HL-60 (cell line): ENCODE measurements at regions not wholly inside any gene's neighbourhood (a gene's known extent, or its start where the extent isn't known, plus 50 kb on each side); places are given as distances from the start of the nearest gene placed in this dataset.

Experiments
- DNase-seq, 2 experiments: peaks; one replicate each; pipeline ENCODE4 v3.0.0-alpha.2; 2010 to 2020; ENCODE audit warnings: low read depth in 1 of 2, low spot score in 1 of 2
- H3K27ac ChIP-seq: fragments of 250-450 bp; sonication (Bioruptor Pico); replicated peaks from 2 replicates; pipeline ENCODE4 v1.5.1; 2020; ENCODE audit warnings: mild to moderate bottlenecking, moderate library complexity
- H3K27me3 ChIP-seq: fragments of 250-450 bp; sonication (Bioruptor Pico); 2 replicates; pipeline ENCODE4 v1.5.1; 2021; ENCODE audit warnings: mild to moderate bottlenecking, moderate library complexity; ENCODE audit not compliant: insufficient read depth, poor library complexity, severe bottlenecking
- H3K4me3 ChIP-seq: replicated peaks from 2 replicates; pipeline ENCODE4 v1.5.1; 2011; ENCODE audit warnings: mild to moderate bottlenecking, control low read depth, low read length; ENCODE audit not compliant: insufficient read depth
- CTCF ChIP-seq: IDR thresholded peaks from one replicate; pipeline ENCODE4 v1.5.1; 2011; ENCODE audit warnings: low read length, control low read depth, inconsistent platforms; ENCODE audit not compliant: insufficient read depth
- GABPA ChIP-seq: IDR thresholded peaks from 2 replicates; pipeline ENCODE4 v1.6.1; 2012; ENCODE audit warnings: low read depth
- POLR2AphosphoS5 ChIP-seq: IDR thresholded peaks from 2 replicates; pipeline ENCODE4 v1.6.1; 2012; ENCODE audit warnings: low read depth
- SPI1 ChIP-seq: IDR thresholded peaks from 2 replicates; pipeline ENCODE4 v1.6.1; 2012; ENCODE audit warnings: low read depth, mild to moderate bottlenecking, borderline replicate concordance
- TF ChIP-seq, protein P1 (sequence below): IDR thresholded peaks from 2 replicates; pipeline ENCODE4 v1.6.1; 2012; ENCODE audit warnings: low read depth; ENCODE audit not compliant: insufficient replicate concordance

DNA sequence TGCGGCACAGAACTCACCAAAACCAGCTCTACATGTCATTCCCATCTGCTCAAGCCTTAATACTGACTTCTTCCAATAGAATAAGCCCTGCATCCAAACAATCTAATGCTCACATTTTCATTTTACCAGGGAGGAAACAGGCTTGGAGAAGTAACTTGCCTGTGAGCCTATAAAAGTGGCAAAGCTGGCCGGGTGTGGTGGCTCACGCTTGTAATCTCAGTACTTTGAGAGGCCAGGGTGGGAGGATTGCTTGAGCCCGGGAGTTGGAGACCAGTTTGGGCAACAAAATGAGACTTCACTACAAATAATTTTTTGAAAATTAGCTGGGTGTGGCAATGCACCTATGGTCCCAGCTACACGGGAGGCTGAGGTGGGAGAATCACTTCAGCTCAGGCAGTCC lies 133.7 kb downstream of the LY86 start:
- peak overlapping the region; percentile 99 for H3K27ac ChIP-seq
- DNase-seq = no peak
- TF ChIP-seq GABPA (no peak), CTCF (no peak), POLR2AphosphoS5 (no peak), SPI1 (no peak)
- TF ChIP-seq, protein P1, sequence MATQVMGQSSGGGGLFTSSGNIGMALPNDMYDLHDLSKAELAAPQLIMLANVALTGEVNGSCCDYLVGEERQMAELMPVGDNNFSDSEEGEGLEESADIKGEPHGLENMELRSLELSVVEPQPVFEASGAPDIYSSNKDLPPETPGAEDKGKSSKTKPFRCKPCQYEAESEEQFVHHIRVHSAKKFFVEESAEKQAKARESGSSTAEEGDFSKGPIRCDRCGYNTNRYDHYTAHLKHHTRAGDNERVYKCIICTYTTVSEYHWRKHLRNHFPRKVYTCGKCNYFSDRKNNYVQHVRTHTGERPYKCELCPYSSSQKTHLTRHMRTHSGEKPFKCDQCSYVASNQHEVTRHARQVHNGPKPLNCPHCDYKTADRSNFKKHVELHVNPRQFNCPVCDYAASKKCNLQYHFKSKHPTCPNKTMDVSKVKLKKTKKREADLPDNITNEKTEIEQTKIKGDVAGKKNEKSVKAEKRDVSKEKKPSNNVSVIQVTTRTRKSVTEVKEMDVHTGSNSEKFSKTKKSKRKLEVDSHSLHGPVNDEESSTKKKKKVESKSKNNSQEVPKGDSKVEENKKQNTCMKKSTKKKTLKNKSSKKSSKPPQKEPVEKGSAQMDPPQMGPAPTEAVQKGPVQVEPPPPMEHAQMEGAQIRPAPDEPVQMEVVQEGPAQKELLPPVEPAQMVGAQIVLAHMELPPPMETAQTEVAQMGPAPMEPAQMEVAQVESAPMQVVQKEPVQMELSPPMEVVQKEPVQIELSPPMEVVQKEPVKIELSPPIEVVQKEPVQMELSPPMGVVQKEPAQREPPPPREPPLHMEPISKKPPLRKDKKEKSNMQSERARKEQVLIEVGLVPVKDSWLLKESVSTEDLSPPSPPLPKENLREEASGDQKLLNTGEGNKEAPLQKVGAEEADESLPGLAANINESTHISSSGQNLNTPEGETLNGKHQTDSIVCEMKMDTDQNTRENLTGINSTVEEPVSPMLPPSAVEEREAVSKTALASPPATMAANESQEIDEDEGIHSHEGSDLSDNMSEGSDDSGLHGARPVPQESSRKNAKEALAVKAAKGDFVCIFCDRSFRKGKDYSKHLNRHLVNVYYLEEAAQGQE = no peak
- H3K27me3 ChIP-seq = no peaks in the 10 kb centered on the region
- no peak overlapping the region for H3K4me3 ChIP-seq

DNA sequence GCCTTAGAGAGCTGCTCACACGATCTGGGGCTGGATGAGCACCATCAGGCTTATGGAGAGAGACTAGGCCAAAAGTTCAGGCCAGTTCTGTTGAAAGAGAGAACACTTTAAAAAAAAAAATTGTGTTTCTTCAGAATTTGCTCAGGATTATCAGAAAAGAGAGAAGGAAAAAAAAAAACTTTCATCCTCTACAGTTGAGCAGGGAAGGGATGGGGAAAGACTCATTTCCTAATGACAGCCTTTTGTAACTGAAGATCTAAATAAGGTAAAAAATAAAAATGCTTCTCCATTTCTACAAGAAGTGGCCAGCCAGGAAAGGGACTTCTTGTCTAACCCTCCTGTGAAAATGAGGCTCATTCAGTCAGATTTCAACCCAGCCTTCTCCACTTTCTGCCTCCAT lies 134.8 kb downstream of the LY86 start:
- peak in 1 of 2 experiments; percentile 74 for DNase-seq
- H3K27ac ChIP-seq = peak overlapping the region; percentile 99
- H3K27me3 ChIP-seq = no peaks in the 10 kb centered on the region
- TF ChIP-seq SPI1 = no peak
- TF ChIP-seq, protein P1 = no peak
- no peak for TF ChIP-seq POLR2AphosphoS5
- no peak for TF ChIP-seq CTCF
- no peak for TF ChIP-seq GABPA
- no peak overlapping the region for H3K4me3 ChIP-seq

DNA sequence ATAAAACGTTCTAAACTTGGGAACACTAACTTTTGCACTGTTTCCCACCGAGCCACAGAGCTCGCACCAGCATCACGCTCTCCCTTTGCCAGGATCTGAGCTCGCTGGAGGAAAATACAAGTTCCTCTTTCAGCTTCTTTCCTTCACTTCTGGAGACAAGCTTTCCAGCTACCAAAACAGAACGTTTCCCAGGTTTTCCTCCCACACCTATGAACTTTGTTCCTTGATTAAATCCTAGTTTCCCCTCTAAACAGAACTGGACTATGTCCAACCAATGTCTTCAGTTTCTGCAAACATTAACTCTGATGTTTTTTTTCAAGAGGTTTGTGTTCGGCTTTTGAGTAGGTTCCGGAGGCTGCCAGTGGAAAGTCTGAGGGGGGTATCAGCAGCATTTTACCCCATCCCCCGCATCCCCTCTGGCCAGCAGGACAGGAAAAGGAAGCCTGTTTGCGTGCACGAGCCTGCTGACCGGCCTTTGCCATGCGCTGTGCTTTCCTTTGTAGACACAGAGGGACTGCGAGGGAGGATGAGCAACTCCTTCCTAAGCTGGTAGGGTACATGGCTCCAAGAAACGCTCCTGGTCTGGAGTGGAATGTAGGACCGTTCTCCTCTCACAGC lies 135.5 kb downstream of the LY86 start:
- peak; percentile 76 to 91 for DNase-seq
- peak overlapping the region; percentile 99 for H3K27ac ChIP-seq
- no peak overlapping the region for H3K4me3 ChIP-seq
- TF ChIP-seq SPI1 (peak; percentile 33; the same call in 1 of the 2 replicates), POLR2AphosphoS5 (peak; percentile 51; the same call in 1 of the 2 replicates), CTCF (no peak)
- TF ChIP-seq, protein P1 = peak; percentile 8
- no peaks in the 10 kb centered on the region for H3K27me3 ChIP-seq
